ENCODE measurements at regions not wholly inside any gene's neighbourhood (a gene's known extent, or its start where the extent isn't known, plus 50 kb on each side); places are given as distances from the start of the nearest gene placed in this dataset.

- H4K20me1 ChIP-seq (ENCODE audit: insufficient read depth), result no peaks in the 10 kb centered on the region
- H3F3A ChIP-seq (ENCODE audit: insufficient read depth), result no peaks in the 10 kb centered on the region
- H3K9ac ChIP-seq, result no peak overlapping the region
- in situ Hi-C loops (cut with MboI), result no loop called here
- H3K79me2 ChIP-seq (ENCODE audit: insufficient read depth), result no peaks in the 10 kb centered on the region
- H3K36me3 ChIP-seq (ENCODE audit: low read depth), result no peaks in the 10 kb centered on the region
- no peak overlapping the region for H2AFZ ChIP-seq
- no peak for TF ChIP-seq EZH2phosphoT487 (IDR thresholded peaks at IDR 0.05; ENCODE audit: insufficient read depth, low read depth)
- TF ChIP-seq EZH2 (IDR thresholded peaks at IDR 0.05; ENCODE audit: insufficient read depth, poor library complexity, severe bottlenecking), result no peak
- H3K9me3 ChIP-seq (ENCODE audit: low read depth), result no peaks in the 10 kb centered on the region
- H3K27ac ChIP-seq, result no peak overlapping the region
- no peak overlapping the region for H3K4me3 ChIP-seq
- no peak overlapping the region for H3K4me2 ChIP-seq (ENCODE audit: unreplicated experiment)
- H3K9me2 ChIP-seq (ENCODE audit: insufficient read depth), result no peaks in the 10 kb centered on the region
- H3K4me1 ChIP-seq (ENCODE audit: insufficient read depth), result no peaks in the 10 kb centered on the region
- 32 to 37% methylated on average over 4 of the region's 4 CpGs for WGBS, 2 experiments (ENCODE audit: low coverage in 1 of 2, low lambda C conversion rate in 2 of 2, missing lambda C conversion rate in 2 of 2)
- H3K27me3 ChIP-seq (replicated peaks; ENCODE audit: insufficient read depth), result no peaks in the 10 kb centered on the region
- no peak for DNase-seq
Measured at GRCh38 chr7:88465600-88465999, 158.9 kb upstream of the STEAP4 start.

GRCh38 chr7:88462799-88463198 is 156.1 kb upstream of the STEAP4 start:
- H2AFZ ChIP-seq, result no peak overlapping the region
- no peak overlapping the region for H3K4me2 ChIP-seq (ENCODE audit: unreplicated experiment)
- no peaks in the 10 kb centered on the region for H3K79me2 ChIP-seq (ENCODE audit: insufficient read depth)
- in situ Hi-C loops (cut with MboI), result no loop called here
- no peaks in the 10 kb centered on the region for H3K9me3 ChIP-seq (ENCODE audit: low read depth)
- no peaks in the 10 kb centered on the region for H3K4me1 ChIP-seq (ENCODE audit: insufficient read depth)
- H3K36me3 ChIP-seq (ENCODE audit: low read depth), result no peaks in the 10 kb centered on the region
- H3K9me2 ChIP-seq (ENCODE audit: insufficient read depth), result no peaks in the 10 kb centered on the region
- no peaks in the 10 kb centered on the region for H3K27me3 ChIP-seq (replicated peaks; ENCODE audit: insufficient read depth)
- TF ChIP-seq EZH2 (IDR thresholded peaks at IDR 0.05; ENCODE audit: insufficient read depth, poor library complexity, severe bottlenecking) (no peak), EZH2phosphoT487 (IDR thresholded peaks at IDR 0.05; ENCODE audit: insufficient read depth, low read depth) (no peak)
- DNase-seq, result no peak
- no peaks in the 10 kb centered on the region for H4K20me1 ChIP-seq (ENCODE audit: insufficient read depth)
- no peak overlapping the region for H3K4me3 ChIP-seq
- H3K27ac ChIP-seq, result no peak overlapping the region
- no peak overlapping the region for H3K9ac ChIP-seq
- H3F3A ChIP-seq (ENCODE audit: insufficient read depth), result no peaks in the 10 kb centered on the region

GRCh38 chr7:88460650-88461049 is 154.0 kb upstream of the STEAP4 start:
- Histone ChIP-seq H3K4me3 (no peak overlapping the region), H4K20me1 (ENCODE audit: insufficient read depth) (no peaks in the 10 kb centered on the region), H3K9me2 (ENCODE audit: insufficient read depth) (no peaks in the 10 kb centered on the region), H3K9me3 (ENCODE audit: low read depth) (no peaks in the 10 kb centered on the region), H3K79me2 (ENCODE audit: insufficient read depth) (no peaks in the 10 kb centered on the region), H3K4me2 (ENCODE audit: unreplicated experiment) (no peak overlapping the region), H2AFZ (no peak overlapping the region), H3K27ac (no peak overlapping the region), H3K27me3 (replicated peaks; ENCODE audit: insufficient read depth) (no peaks in the 10 kb centered on the region; the same call in 1 of the 2 replicates), H3K9ac (no peak overlapping the region), H3F3A (ENCODE audit: insufficient read depth) (no peaks in the 10 kb centered on the region), H3K36me3 (ENCODE audit: low read depth) (no peaks in the 10 kb centered on the region), H3K4me1 (ENCODE audit: insufficient read depth) (no peaks in the 10 kb centered on the region)
- in situ Hi-C loops (cut with MboI), result no loop called here
- DNase-seq, result no peak
- TF ChIP-seq EZH2 (IDR thresholded peaks at IDR 0.05; ENCODE audit: insufficient read depth, poor library complexity, severe bottlenecking), result no peak
- TF ChIP-seq EZH2phosphoT487 (IDR thresholded peaks at IDR 0.05; ENCODE audit: insufficient read depth, low read depth), result no peak

GRCh38 chr7:88458946-88459345 is 152.3 kb upstream of the STEAP4 start:
- Histone ChIP-seq H3K9me3 (ENCODE audit: low read depth) (no peaks in the 10 kb centered on the region), H4K20me1 (ENCODE audit: insufficient read depth) (no peaks in the 10 kb centered on the region), H2AFZ (no peak overlapping the region), H3K27ac (no peak overlapping the region), H3K79me2 (ENCODE audit: insufficient read depth) (no peaks in the 10 kb centered on the region), H3K4me2 (ENCODE audit: unreplicated experiment) (no peak overlapping the region), H3K9ac (no peak overlapping the region), H3K27me3 (replicated peaks; ENCODE audit: insufficient read depth) (no peaks in the 10 kb centered on the region; the same call in 1 of the 2 replicates), H3K36me3 (ENCODE audit: low read depth) (no peaks in the 10 kb centered on the region), H3K9me2 (ENCODE audit: insufficient read depth) (no peaks in the 10 kb centered on the region), H3K4me1 (ENCODE audit: insufficient read depth) (no peaks in the 10 kb centered on the region), H3K4me3 (no peak overlapping the region), H3F3A (ENCODE audit: insufficient read depth) (no peaks in the 10 kb centered on the region)
- no peak for DNase-seq
- TF ChIP-seq EZH2 (IDR thresholded peaks at IDR 0.05; ENCODE audit: insufficient read depth, poor library complexity, severe bottlenecking) (no peak), EZH2phosphoT487 (IDR thresholded peaks at IDR 0.05; ENCODE audit: insufficient read depth, low read depth) (no peak)
- in situ Hi-C loops (cut with MboI), result no loop called here

GRCh38 chr7:88458279-88458678 is 151.6 kb upstream of the STEAP4 start:
- Histone ChIP-seq H3K9me2 (ENCODE audit: insufficient read depth) (no peaks in the 10 kb centered on the region), H3K9me3 (ENCODE audit: low read depth) (no peaks in the 10 kb centered on the region), H3K36me3 (ENCODE audit: low read depth) (no peaks in the 10 kb centered on the region), H2AFZ (no peak overlapping the region), H3K4me1 (ENCODE audit: insufficient read depth) (no peaks in the 10 kb centered on the region), H3K79me2 (ENCODE audit: insufficient read depth) (no peaks in the 10 kb centered on the region), H3F3A (ENCODE audit: insufficient read depth) (no peaks in the 10 kb centered on the region), H3K4me3 (no peak overlapping the region), H3K27ac (no peak overlapping the region), H3K9ac (no peak overlapping the region), H4K20me1 (ENCODE audit: insufficient read depth) (no peaks in the 10 kb centered on the region), H3K4me2 (ENCODE audit: unreplicated experiment) (no peak overlapping the region), H3K27me3 (replicated peaks; ENCODE audit: insufficient read depth) (no peaks in the 10 kb centered on the region; the same call in 1 of the 2 replicates)
- TF ChIP-seq EZH2phosphoT487 (IDR thresholded peaks at IDR 0.05; ENCODE audit: insufficient read depth, low read depth), result no peak
- no peak for TF ChIP-seq EZH2 (IDR thresholded peaks at IDR 0.05; ENCODE audit: insufficient read depth, poor library complexity, severe bottlenecking)
- DNase-seq, result no peak
- in situ Hi-C loops (cut with MboI), result no loop called here

Measured in GM23248 (cell line).